LNCAP (cell line): ENCODE measurements at regions not wholly inside any gene's neighbourhood (a gene's known extent, or its start where the extent isn't known, plus 50 kb on each side); places are given as distances from the start of the nearest gene placed in this dataset.

Source experiments
- CTCF ChIP-seq: fragments of 450-650 bp; IDR thresholded peaks from 2 replicates; pipeline ENCODE4 v1.5.1; 2017; ENCODE audit warnings: mild to moderate bottlenecking

GRCh38 chr12:97182769-97183168 is 275.7 kb downstream of the NEDD1 start:
- no peak for TF ChIP-seq CTCF

GRCh38 chr12:97184127-97184773 is 277.2 kb downstream of the NEDD1 start:
- no peak for TF ChIP-seq CTCF

- no peak for TF ChIP-seq CTCF
Observed at GRCh38 chr12:97185567-97185966, 277.0 kb upstream of the RMST start.

GRCh38 chr12:97194546-97194945 is 268.1 kb upstream of the RMST start:
- no peak for TF ChIP-seq CTCF

GRCh38 chr12:97200181-97200580 is 262.4 kb upstream of the RMST start:
- no peak for TF ChIP-seq CTCF

GRCh38 chr12:97203408-97203807 is 259.2 kb upstream of the RMST start:
- TF ChIP-seq CTCF = no peak

- TF ChIP-seq CTCF = no peak
Observed at GRCh38 chr12:97209997-97210396, 252.6 kb upstream of the RMST start.

GRCh38 chr12:97211416-97211930 is 251.1 kb upstream of the RMST start:
- no peak for TF ChIP-seq CTCF
